Endothelial cell of umbilical vein (primary cell): ENCODE measurements at regions not wholly inside any gene's neighbourhood (a gene's known extent, or its start where the extent isn't known, plus 50 kb on each side); places are given as distances from the start of the nearest gene placed in this dataset.

Experiments
- CTCF ChIP-seq, 2 donors: IDR thresholded peaks; 1 replicate in 1 of 2; 2 replicates in 1 of 2; pipeline ENCODE4 v1.5.1; 2011; ENCODE audit warnings: low read length in 2 of 2, mild to moderate bottlenecking in 2 of 2, moderate library complexity in 2 of 2, control low read depth in 1 of 2, inconsistent platforms in 1 of 2, low read depth in 1 of 2; ENCODE audit not compliant: insufficient read depth in 1 of 2; ENCODE audit errors: extremely low read depth in 1 of 2
- POLR2A ChIP-seq: IDR thresholded peaks from 2 replicates; pipeline ENCODE4 v1.6.1; 2012; ENCODE audit warnings: low read depth, mild to moderate bottlenecking, control low read depth, low read length
- POLR2AphosphoS5 ChIP-seq: IDR thresholded peaks from 2 replicates; pipeline ENCODE4 v1.6.1; 2012; ENCODE audit warnings: low read depth, mild to moderate bottlenecking, control low read depth, low read length, moderate library complexity; ENCODE audit not compliant: insufficient read depth

- no peak for TF ChIP-seq POLR2A
- TF ChIP-seq CTCF (IDR thresholded peaks at IDR 0.05; ENCODE audit: extremely low read depth in 1 of 2, insufficient read depth in 1 of 2, low read depth in 1 of 2, low read length in 2 of 2) = no peak
- TF ChIP-seq POLR2AphosphoS5 = no peak
These were observed 197.0 kb upstream of the MAD2L1 start for GRCh38 chr4:120263618-120264017.
